GM12878 (cell line): ENCODE measurements at regions not wholly inside any gene's neighbourhood (a gene's known extent, or its start where the extent isn't known, plus 50 kb on each side); places are given as distances from the start of the nearest gene placed in this dataset.

ENCODE experiments used
- ATAC-seq: fragments of 200-7000 bp; cut with Tn5 transposase; 3 replicates; pipeline ENCODE4 v1.9.1; 2020; ENCODE audit warnings: mild to moderate bottlenecking, moderate library complexity
- BruUV-seq: library from RNA; stranded (reverse); fragments of 400-500 nt; replicated peaks from 2 replicates; lab custom pipeline; 2021; lab: Mats Ljungman, UMichigan
- CTCF ChIA-PET: fragments of 300-600 bp; sonication (Branson Sonifier 250); formaldehyde crosslinking; extraction: SDS; loops from one replicate; lab custom pipeline; 2021; ENCODE audit warnings: inconsistent platforms; lab: Yijun Ruan, JAX
- POLR2A ChIA-PET: fragments of 350-600 bp; formaldehyde crosslinking; extraction: SDS; loops from one replicate; lab custom pipeline; 2021; ENCODE audit warnings: inconsistent platforms; lab: Charles Lee
- RAD21 ChIA-PET: fragments of 300-600 bp; sonication (Branson Sonifier 250); formaldehyde crosslinking; loops from one replicate; lab custom pipeline; 2023; ENCODE audit warnings: antibody characterized with exemption; ENCODE audit not compliant: unreplicated experiment; lab: Charles Lee
- SMC1A ChIA-PET: fragments of 300-600 bp; sonication (Branson Sonifier 250); formaldehyde crosslinking; loops from one replicate; lab custom pipeline; 2023; ENCODE audit not compliant: unreplicated experiment, uncharacterized antibody; lab: Charles Lee
- DNase-seq: peaks from one replicate; pipeline ENCODE4 v3.0.0-alpha.2; 2011; ENCODE audit warnings: low read depth, low spot score
- FAIRE-seq: peaks from 3 replicates; lab custom pipeline; 2011; peaks lifted over from hg19 to GRCh38; lab: Jason Lieb, UNC
- H2AFZ ChIP-seq: 2 replicates; pipeline ENCODE4 v1.6.0; 2011; ENCODE audit warnings: low read depth, low read length, control low read depth; ENCODE audit not compliant: control insufficient read depth
- H3K27ac ChIP-seq: 2 replicates; pipeline ENCODE4 v1.5.1; 2011; ENCODE audit warnings: control low read depth; ENCODE audit not compliant: control insufficient read depth, insufficient read depth
- H3K27me3 ChIP-seq, 2 experiments: replicated peaks in 1 of 2; 2 replicates each; pipeline versions ENCODE4 v1.6.0 to v1.6.1; 2011; ENCODE audit warnings: low read length in 1 of 2; ENCODE audit not compliant: control insufficient read depth in 2 of 2, insufficient read depth in 2 of 2
- H3K36me3 ChIP-seq, 2 experiments: 2 replicates each; pipeline ENCODE4 v1.5.1; 2011; ENCODE audit warnings: low read length in 1 of 2; ENCODE audit not compliant: control insufficient read depth in 2 of 2, insufficient read depth in 2 of 2
- H3K4me1 ChIP-seq: 2 replicates; pipeline ENCODE4 v1.6.1; 2011; ENCODE audit warnings: mild to moderate bottlenecking, low read length, moderate library complexity, mixed read lengths; ENCODE audit not compliant: control insufficient read depth, insufficient read depth
- H3K4me2 ChIP-seq: 2 replicates; pipeline ENCODE4 v1.6.0; 2011; ENCODE audit warnings: control low read depth; ENCODE audit not compliant: control insufficient read depth, insufficient read depth
- H3K4me3 ChIP-seq: fragments of 200-600 bp; sonication (generic); 2 replicates; pipeline ENCODE4 v1.5.1; 2016
- H3K79me2 ChIP-seq: 2 replicates; pipeline ENCODE4 v1.6.0; 2011; ENCODE audit warnings: low read length; ENCODE audit not compliant: control insufficient read depth, insufficient read depth
- H3K9ac ChIP-seq: 2 replicates; pipeline ENCODE4 v1.8.0; 2011; ENCODE audit warnings: low read length, control low read depth, mixed read lengths; ENCODE audit not compliant: control insufficient read depth, insufficient read depth
- H3K9me3 ChIP-seq: replicated peaks from 3 replicates; pipeline ENCODE4 v1.5.1; 2011; ENCODE audit warnings: mild to moderate bottlenecking, low read length; ENCODE audit not compliant: control insufficient read depth, insufficient read depth
- H4K20me1 ChIP-seq: 2 replicates; pipeline ENCODE4 v1.6.0; 2011; ENCODE audit not compliant: control insufficient read depth, insufficient read depth
- BCL3 ChIP-seq: IDR thresholded peaks from 2 replicates; pipeline ENCODE4 v1.6.1; 2011; ENCODE audit warnings: borderline replicate concordance, low read depth, mild to moderate bottlenecking, moderate library complexity, low read length; ENCODE audit not compliant: insufficient read depth, poor library complexity, severe bottlenecking
- CBFB ChIP-seq: IDR thresholded peaks from 2 replicates; pipeline ENCODE4 v1.6.1; 2016; ENCODE audit warnings: antibody characterized with exemption, low read depth
- E2F8 ChIP-seq: fragments of 450-650 bp; IDR thresholded peaks from 2 replicates; pipeline ENCODE4 v1.6.1; 2018; ENCODE audit warnings: mild to moderate bottlenecking, low read depth, moderate library complexity; ENCODE audit not compliant: partially characterized antibody
- E4F1 ChIP-seq: fragments of 450-650 bp; IDR thresholded peaks from 2 replicates; pipeline ENCODE4 v1.6.1; 2018; ENCODE audit warnings: borderline replicate concordance, mild to moderate bottlenecking; ENCODE audit not compliant: partially characterized antibody
- EZH2 ChIP-seq: IDR thresholded peaks from 2 replicates; pipeline ENCODE4 v1.6.1; 2012; ENCODE audit warnings: low read depth, mild to moderate bottlenecking, control low read depth, inconsistent platforms, low read length, borderline replicate concordance; ENCODE audit not compliant: control insufficient read depth
- NKRF ChIP-seq: fragments of 450-650 bp; conservative IDR thresholded peaks from 2 replicates; pipeline ENCODE4 v1.6.1; 2017; ENCODE audit warnings: mild to moderate bottlenecking, moderate library complexity
- TAF1 ChIP-seq: IDR thresholded peaks from 2 replicates; pipeline ENCODE4 v1.6.1; 2011; ENCODE audit warnings: mild to moderate bottlenecking, low read depth, low read length, borderline replicate concordance
- ZNF592 ChIP-seq: fragments of 450-650 bp; IDR thresholded peaks from 2 replicates; pipeline ENCODE4 v1.6.1; 2017; ENCODE audit warnings: mild to moderate bottlenecking, moderate library complexity
- WGBS: methylation state at CpG from one replicate; pipeline ENCODE4 v1.1.6; 2016; ENCODE audit warnings: low lambda C conversion rate; ENCODE audit not compliant: insufficient replicate concordance, insufficient coverage; ENCODE audit errors: missing lambda C conversion rate; 5-methylcytosine and 5-hydroxymethylcytosine counted together
- in situ Hi-C: fragments of 300-500 bp; cut with MboI; formaldehyde crosslinking; loops from 9 replicates; pipeline ENCODE4 v1.14.3; 2018; ENCODE audit warnings: mixed read lengths
- intact Hi-C: fragments of 100-400 bp; cut with micrococcal nuclease; formaldehyde crosslinking; loops from one replicate; pipeline ENCODE4 v1.14.2; 2022; ENCODE audit not compliant: unreplicated experiment

GRCh38 chr6:145060714-145061113, 674.6 kb downstream of the EPM2A start:
- RAD21 ChIA-PET, result no interaction called here
- Histone ChIP-seq H3K4me3 (no peak overlapping the region), H2AFZ (no peak overlapping the region), H4K20me1 (no peaks in the 10 kb centered on the region), H3K27ac (no peak overlapping the region), H3K9me3 (no peaks in the 10 kb centered on the region), H3K36me3 (no peaks in the 10 kb centered on the region), H3K79me2 (no peaks in the 10 kb centered on the region), H3K4me1 (no peaks in the 10 kb centered on the region), H3K4me2 (no peak overlapping the region), H3K27me3 (no peaks in the 10 kb centered on the region), H3K9ac (no peak overlapping the region)
- SMC1A ChIA-PET, result no interaction called here
- no peak for DNase-seq
- no peak for TF ChIP-seq BCL3
- TF ChIP-seq NKRF, result no peak
- no peak for TF ChIP-seq TAF1
- TF ChIP-seq E4F1, result no peak
- no peak for TF ChIP-seq ZNF592
- no peak for TF ChIP-seq E2F8
- TF ChIP-seq CBFB, result no peak
- no peak for TF ChIP-seq EZH2
- WGBS, result 0% methylated on average over 1 of the region's 1 CpG
- POLR2A ChIA-PET, result no interaction called here
- no peak for ATAC-seq
- no TSS peak for BruUV-seq
- intact Hi-C loops, result no loop called here
- FAIRE-seq, result no peak
- in situ Hi-C loops, result no loop called here
- CTCF ChIA-PET, result no interaction called here
